ENCODE measurements at regions not wholly inside any gene's neighbourhood (a gene's known extent, or its start where the extent isn't known, plus 50 kb on each side); places are given as distances from the start of the nearest gene placed in this dataset.

GRCh38 chr3:13220991-13221390 is 147.8 kb upstream of the IQSEC1 start:
- DNase-seq (ENCODE audit: low read depth): no peak
- no peak for TF ChIP-seq CTCF (IDR thresholded peaks at IDR 0.05; ENCODE audit: insufficient read depth, low read length)
- H3K4me3 ChIP-seq (ENCODE audit: low read depth, low read length): no peak overlapping the region

DNA sequence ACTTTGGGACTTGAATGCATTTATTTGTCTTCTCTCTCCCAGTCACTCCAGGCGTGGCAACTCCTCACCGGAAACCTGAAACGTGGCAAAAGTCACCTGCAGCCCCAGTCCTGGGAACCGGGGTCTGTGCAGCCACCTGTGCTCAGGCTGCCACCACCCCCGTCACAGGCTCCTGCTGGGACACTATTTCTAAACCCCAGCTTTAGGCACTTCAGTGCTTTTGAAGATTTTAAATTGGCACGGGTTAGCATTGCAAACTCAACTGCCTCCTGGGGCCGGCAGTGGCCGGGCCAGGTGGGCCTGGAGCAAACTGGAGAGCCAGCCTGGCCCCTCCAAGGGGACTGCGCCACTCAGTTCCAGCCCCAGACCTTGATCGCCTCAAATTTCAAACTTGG is 146.7 kb upstream of the IQSEC1 start:
- TF ChIP-seq CTCF (IDR thresholded peaks at IDR 0.05; ENCODE audit: insufficient read depth, low read length): no peak
- DNase-seq (ENCODE audit: low read depth): no peak
- no peak overlapping the region for H3K4me3 ChIP-seq (ENCODE audit: low read depth, low read length)

- DNase-seq (ENCODE audit: low read depth): no peak
- TF ChIP-seq CTCF (IDR thresholded peaks at IDR 0.05; ENCODE audit: insufficient read depth, low read length): no peak
- no peak overlapping the region for H3K4me3 ChIP-seq (ENCODE audit: low read depth, low read length)
Observed at GRCh38 chr3:13219077-13219901, 146.1 kb upstream of the IQSEC1 start.

GRCh38 chr3:13218541-13218908 is 145.3 kb upstream of the IQSEC1 start:
- no peak for TF ChIP-seq CTCF (IDR thresholded peaks at IDR 0.05; ENCODE audit: insufficient read depth, low read length)

GRCh38 chr3:13217736-13218540 is 144.7 kb upstream of the IQSEC1 start:
- TF ChIP-seq CTCF (IDR thresholded peaks at IDR 0.05; ENCODE audit: insufficient read depth, low read length): no peak
- H3K4me3 ChIP-seq (ENCODE audit: low read depth, low read length): no peak overlapping the region
- DNase-seq (ENCODE audit: low read depth): no peak

More at GRCh38 chr3:13218541-13218908, 145.3 kb upstream of the IQSEC1 start:
- no peak overlapping the region for H3K4me3 ChIP-seq (ENCODE audit: low read depth, low read length)
- DNase-seq (ENCODE audit: low read depth): no peak

GRCh38 chr3:13217253-13217652 is 144.0 kb upstream of the IQSEC1 start:
- H3K4me3 ChIP-seq (ENCODE audit: low read depth, low read length): no peak overlapping the region
- no peak for TF ChIP-seq CTCF (IDR thresholded peaks at IDR 0.05; ENCODE audit: insufficient read depth, low read length)
- DNase-seq (ENCODE audit: low read depth): no peak

Measured in fibroblast of the aortic adventitia (primary cell).